Left lung (tissue), 4 donors: ENCODE measurements at regions not wholly inside any gene's neighbourhood (a gene's known extent, or its start where the extent isn't known, plus 50 kb on each side); places are given as distances from the start of the nearest gene placed in this dataset.

Experiments
- ATAC-seq: fragments of 200-7000 bp; cut with Tn5 transposase; one replicate; pipeline ENCODE4 v1.9.1; 2020; ENCODE audit warnings: moderate library complexity
- DNase-seq, 4 donors: peaks; one replicate each; pipeline ENCODE4 v3.0.0-alpha.2; 2013 to 2020
- H3K27ac ChIP-seq, 2 donors: fragments of 200-600 bp; sonication (generic) in 1 of 2; one replicate each; pipeline versions ENCODE4 v1.5.0 to v1.8.0; 2020 to 2021
- H3K27me3 ChIP-seq, 2 donors: fragments of 200-600 bp; sonication (generic) in 1 of 2; one replicate each; pipeline versions ENCODE4 v1.5.0 to v1.8.0; 2020 to 2021
- H3K36me3 ChIP-seq, 2 donors: fragments of 200-600 bp; sonication (generic) in 1 of 2; one replicate each; pipeline versions ENCODE4 v1.5.0 to v1.8.0; 2020 to 2021
- H3K4me1 ChIP-seq, 2 donors: fragments of 200-600 bp; one replicate each; pipeline ENCODE4 v1.8.0; 2021
- H3K4me3 ChIP-seq, 2 donors: fragments of 200-600 bp; sonication (generic) in 1 of 2; one replicate each; pipeline versions ENCODE4 v1.5.0 to v1.8.0; 2020 to 2021; ENCODE audit warnings: mild to moderate bottlenecking in 1 of 2
- H3K9me3 ChIP-seq, 2 donors: fragments of 200-600 bp; sonication (generic) in 1 of 2; one replicate each; pipeline versions ENCODE4 v1.5.0 to v1.8.0; 2020 to 2021
- CTCF ChIP-seq, 2 donors: fragments of 200-600 bp; sonication (generic) in 1 of 2; IDR thresholded peaks; one replicate each; pipeline versions ENCODE4 v1.5.0 to v1.8.0; 2021; ENCODE audit warnings: antibody characterized with exemption in 2 of 2
- intact Hi-C, 2 donors: fragments of 100-400 bp; cut with DNase I; formaldehyde crosslinking; loops; one replicate each; pipeline versions ENCODE4 v1.11.2 to v1.14.2; 2022
- donor health status: DM: no; HTN: yes; CAD: no.
- donor health status: DM: no; HTN: no; CAD: no.

GRCh38 chr1:222457084-222457483 is 90.8 kb downstream of the HHIPL2 start:
- Histone ChIP-seq H3K9me3 (peaks cover 0 to 20% of the 10 kb centered on the region in 2 donors), H3K27ac (no peak overlapping the region), H3K27me3 (no peaks in the 10 kb centered on the region), H3K4me3 (no peak overlapping the region), H3K36me3 (no peaks in the 10 kb centered on the region), H3K4me1 (peaks cover 4 to 12% of the 10 kb centered on the region in 2 donors)
- DNase-seq (no peak), ATAC-seq (no peak)
- intact Hi-C loops: no loop called here
- TF ChIP-seq CTCF (IDR thresholded peaks at IDR 0.05): no peak

- Histone ChIP-seq H3K27me3 (no peaks in the 10 kb centered on the region), H3K27ac (no peak overlapping the region), H3K4me1 (peaks cover 4 to 12% of the 10 kb centered on the region in 2 donors), H3K36me3 (no peaks in the 10 kb centered on the region), H3K9me3 (peaks cover 0 to 20% of the 10 kb centered on the region in 2 donors), H3K4me3 (no peak overlapping the region)
- TF ChIP-seq CTCF (IDR thresholded peaks at IDR 0.05): peak; percentile 83 to 91
- peak; percentile 99 for ATAC-seq
- intact Hi-C loops: no loop called here
- peak; percentile 82 to 92 (median 86) for DNase-seq
Observed at GRCh38 chr1:222455188-222455879, 92.6 kb downstream of the HHIPL2 start.

- Histone ChIP-seq H3K4me3 (no peak overlapping the region), H3K27me3 (no peaks in the 10 kb centered on the region), H3K27ac (no peak overlapping the region), H3K9me3 (peaks cover 0 to 20% of the 10 kb centered on the region in 2 donors), H3K4me1 (peaks cover 4 to 12% of the 10 kb centered on the region in 2 donors), H3K36me3 (no peaks in the 10 kb centered on the region)
- peak; percentile 20 for ATAC-seq
- intact Hi-C loops: no loop called here
- no peak for TF ChIP-seq CTCF (IDR thresholded peaks at IDR 0.05)
- DNase-seq: peak in 1 of 4 donors; percentile 19
Observed at GRCh38 chr1:222454782-222455181, 93.1 kb downstream of the HHIPL2 start.

- DNase-seq: no peak
- peaks cover 4 to 12% of the 10 kb centered on the region in 2 donors for H3K4me1 ChIP-seq
- no peak overlapping the region for H3K4me3 ChIP-seq
- H3K9me3 ChIP-seq: peaks cover 0 to 20% of the 10 kb centered on the region in 2 donors
- ATAC-seq: no peak
- no peaks in the 10 kb centered on the region for H3K27me3 ChIP-seq
- H3K36me3 ChIP-seq: no peaks in the 10 kb centered on the region
- no peak overlapping the region for H3K27ac ChIP-seq
- TF ChIP-seq CTCF (IDR thresholded peaks at IDR 0.05): no peak
- intact Hi-C loops: no loop called here
Observed at GRCh38 chr1:222454186-222454585, 93.7 kb downstream of the HHIPL2 start.

DNA sequence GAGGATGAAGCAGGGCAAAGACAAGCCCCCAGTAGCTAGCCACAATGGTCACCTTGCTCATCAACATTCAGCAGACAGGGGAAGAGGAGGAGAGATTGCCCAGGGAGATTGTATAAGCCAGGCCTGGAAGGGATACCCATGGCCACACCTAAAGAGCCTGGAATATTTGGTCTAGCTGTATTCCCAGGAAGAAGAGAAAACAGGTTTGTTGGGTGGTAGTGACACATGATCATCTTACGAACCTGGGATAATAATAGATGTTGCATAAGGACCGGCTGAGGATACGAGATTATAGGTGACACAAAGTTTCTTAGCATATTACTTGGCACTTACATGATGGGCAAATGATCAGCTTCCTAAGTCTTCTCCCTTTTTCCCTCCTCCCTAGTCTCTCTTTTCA is 95.9 kb downstream of the HHIPL2 start:
- no peak overlapping the region for H3K4me3 ChIP-seq

More for the DNA sequence above, 95.9 kb downstream of the HHIPL2 start:
- DNase-seq (no peak), ATAC-seq (no peak)
- peaks cover 4 to 12% of the 10 kb centered on the region in 2 donors for H3K4me1 ChIP-seq
- H3K9me3 ChIP-seq: peaks cover 0 to 4% of the 10 kb centered on the region in 2 donors
- no peak for TF ChIP-seq CTCF (IDR thresholded peaks at IDR 0.05)
- no peak overlapping the region for H3K27ac ChIP-seq
- H3K27me3 ChIP-seq: no peaks in the 10 kb centered on the region
- intact Hi-C loops: no loop called here
- H3K36me3 ChIP-seq: no peaks in the 10 kb centered on the region
